Peyer's patch (tissue), 4 donors: ENCODE measurements at regions not wholly inside any gene's neighbourhood (a gene's known extent, or its start where the extent isn't known, plus 50 kb on each side); places are given as distances from the start of the nearest gene placed in this dataset.

ENCODE experiments used
- CTCF ChIP-seq, 6 experiments: fragments of 450-650 bp in 4 of 6; fragments of 200-600 bp in 2 of 6; sonication (generic) in 1 of 6; IDR thresholded peaks; one replicate each; pipeline ENCODE4 v1.5.1; 2017 to 2019; ENCODE audit warnings: antibody characterized with exemption in 6 of 6, mild to moderate bottlenecking in 3 of 6, moderate library complexity in 1 of 6
- POLR2A ChIP-seq, 2 donors: fragments of 450-650 bp; IDR thresholded peaks; one replicate each; pipeline ENCODE4 v1.5.1; 2017; ENCODE audit warnings: antibody characterized with exemption in 2 of 2, mild to moderate bottlenecking in 2 of 2, moderate library complexity in 2 of 2

GRCh38 chr10:3347413-3348182 lies 175.0 kb upstream of the PITRM1 start:
- TF ChIP-seq CTCF (IDR thresholded peaks at IDR 0.05) = no peak
- no peak for TF ChIP-seq POLR2A (IDR thresholded peaks at IDR 0.05)
